ENCODE measurements at regions not wholly inside any gene's neighbourhood (a gene's known extent, or its start where the extent isn't known, plus 50 kb on each side); places are given as distances from the start of the nearest gene placed in this dataset.
"Not testable (repeated sequence)": the region's sequence is repeated elsewhere in the genome, so short reads cannot be mapped to it uniquely, and the experiment has no call there.

DNA sequence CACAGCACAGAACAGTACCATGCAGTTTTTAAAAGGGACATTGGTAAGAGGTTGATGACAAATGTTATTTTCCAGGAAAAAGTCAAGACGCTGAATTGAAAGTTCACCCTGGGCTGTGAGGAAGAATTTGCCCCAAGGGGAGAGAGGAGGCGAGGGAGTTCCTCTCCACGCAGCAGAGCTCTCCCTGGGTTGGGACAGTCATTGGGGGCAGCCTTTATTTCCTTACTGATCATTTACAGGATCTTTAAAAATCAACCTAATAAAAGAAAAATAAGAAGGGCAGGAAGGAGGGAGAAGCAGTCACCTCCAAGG lies 49.9 kb upstream of the WNT7B start:
- no peak for DNase-seq (ENCODE audit: low read depth in 2 of 2)

DNA sequence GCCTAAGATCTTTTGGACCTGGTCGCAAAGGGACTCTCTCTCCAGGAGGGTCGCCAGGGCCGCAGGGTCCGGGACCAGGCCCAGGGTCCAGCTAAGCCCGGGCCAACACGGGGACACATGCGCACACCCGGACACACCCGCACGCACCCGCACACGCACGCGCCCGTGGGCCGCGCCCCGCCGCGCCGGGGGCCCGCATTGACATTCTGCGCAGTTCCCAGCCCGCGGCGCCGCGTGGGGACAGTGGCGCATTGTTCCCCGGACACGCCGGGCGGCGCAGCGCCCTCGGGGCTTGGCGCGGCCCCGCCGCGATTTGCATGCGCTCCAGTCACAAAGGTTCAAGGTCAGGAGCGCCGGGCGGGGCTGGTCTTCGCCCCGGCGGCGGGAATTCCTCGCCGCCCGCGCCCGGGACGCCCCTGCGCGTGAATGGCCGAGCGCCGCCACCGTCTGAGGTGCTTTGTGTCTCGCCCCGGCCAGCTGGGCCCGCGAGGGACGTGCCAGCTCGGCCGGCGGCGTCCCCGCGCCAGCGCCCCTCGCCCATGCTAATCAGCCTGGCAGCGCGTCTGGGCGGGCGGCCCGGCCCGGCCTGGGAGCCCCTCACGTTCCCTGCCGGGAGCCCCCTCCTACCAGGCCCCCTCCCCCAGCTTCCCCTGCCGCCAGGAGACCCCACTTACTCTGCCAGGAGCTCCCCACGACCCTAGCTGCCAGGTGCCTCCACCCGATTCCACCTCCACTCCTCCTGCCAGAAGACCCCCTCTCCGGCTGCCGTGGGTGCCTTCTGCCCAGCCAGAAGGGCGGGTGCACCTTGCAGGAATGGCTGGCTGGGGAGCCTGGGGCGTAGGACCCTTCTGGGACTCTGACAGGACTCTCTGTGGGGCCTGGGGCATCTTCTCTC lies 50.5 kb upstream of the WNT7B start:
- DNase-seq (ENCODE audit: low read depth in 2 of 2): no peak

- DNase-seq (ENCODE audit: low read depth in 2 of 2): no peak
These were observed 51.4 kb upstream of the WNT7B start for GRCh38 chr22:46028106-46028991.

- DNase-seq (ENCODE audit: low read depth in 2 of 2): no peak
These were observed 52.1 kb upstream of the WNT7B start for GRCh38 chr22:46029036-46029435.

DNA sequence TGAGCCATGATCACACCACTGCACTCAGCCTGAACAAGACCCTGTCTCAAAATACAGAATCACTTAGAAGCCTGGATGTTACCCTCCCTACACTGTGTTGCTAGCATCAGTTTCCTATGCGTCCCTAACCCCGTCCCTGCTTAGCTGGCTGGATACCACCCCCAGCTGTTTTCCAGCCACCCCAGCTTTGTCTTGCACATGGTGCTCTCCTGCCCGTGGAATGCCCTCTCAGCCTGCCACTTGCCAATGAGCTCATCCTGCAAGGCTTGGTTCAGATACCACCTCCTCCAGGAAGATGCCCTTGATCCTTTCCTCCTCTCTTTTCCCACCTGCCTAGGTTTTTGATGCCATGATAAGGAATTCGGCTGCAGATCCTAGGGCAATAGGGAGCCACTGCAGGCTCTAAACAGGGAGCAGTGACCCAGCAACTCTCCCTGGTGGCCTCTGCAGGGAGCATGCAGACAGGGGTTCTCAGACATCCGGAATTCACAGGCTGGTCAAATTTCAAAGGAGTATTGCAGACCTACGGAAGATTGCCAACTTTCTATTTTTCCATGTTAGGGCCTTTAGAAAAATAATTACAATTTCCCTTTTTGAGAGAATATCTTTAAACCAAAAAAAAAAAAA lies 52.7 kb upstream of the WNT7B start:
- DNase-seq (ENCODE audit: low read depth in 2 of 2): no peak

GRCh38 chr22:46030231-46030880 lies 53.4 kb upstream of the WNT7B start:
- no peak for DNase-seq (ENCODE audit: low read depth in 2 of 2)

GRCh38 chr22:46031066-46031465 lies 54.1 kb upstream of the WNT7B start:
- no peak for DNase-seq (ENCODE audit: low read depth in 2 of 2)

- DNase-seq (ENCODE audit: low read depth in 2 of 2): no peak
These were observed 54.6 kb upstream of the WNT7B start for GRCh38 chr22:46031557-46031956.

GRCh38 chr22:46031965-46032851 lies 55.2 kb upstream of the WNT7B start:
- no peak for DNase-seq (ENCODE audit: low read depth in 2 of 2)

DNA sequence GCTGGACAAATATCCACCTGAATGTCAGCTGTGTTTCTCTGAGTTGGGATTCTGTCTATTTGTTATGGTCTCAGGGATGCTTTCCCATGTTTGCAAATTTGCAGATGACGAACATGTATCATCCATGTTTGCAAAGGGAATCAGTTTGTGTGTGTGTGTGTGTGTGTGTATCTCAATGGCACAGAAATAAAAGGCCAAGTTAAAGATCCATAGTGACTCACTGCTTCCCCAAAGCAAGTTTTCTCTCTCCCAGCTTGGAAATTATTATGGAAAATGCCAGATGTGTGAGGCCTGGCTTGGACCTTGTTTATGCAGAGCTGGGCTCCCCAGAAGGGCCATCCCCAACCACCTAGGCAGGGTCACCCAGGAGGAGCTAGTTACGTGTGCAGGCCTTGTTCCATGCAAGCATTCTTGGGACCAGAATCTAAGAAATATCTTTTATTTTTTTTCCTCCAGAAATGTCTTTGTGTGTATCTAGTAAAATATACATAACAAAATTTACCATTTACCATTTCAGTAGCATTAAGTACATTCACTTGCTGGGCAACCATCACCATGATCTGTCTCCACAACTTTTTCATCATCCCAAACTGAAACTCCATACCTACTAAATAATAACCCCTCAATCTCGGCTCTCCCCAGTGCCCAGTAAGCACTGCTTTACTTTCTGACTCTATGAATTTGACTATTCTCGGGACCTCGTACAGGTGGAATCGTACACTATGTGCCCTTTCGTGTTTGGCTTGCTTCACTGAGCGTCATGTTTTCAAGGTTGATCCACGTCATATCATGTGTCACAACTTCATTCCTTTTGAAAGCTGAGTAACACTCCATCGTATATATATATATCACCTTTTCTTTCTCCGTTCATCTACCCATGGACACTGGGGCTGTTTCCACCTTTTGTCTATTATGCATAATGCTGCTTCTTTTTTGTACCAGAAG lies 56.6 kb upstream of the WNT7B start:
- no peak for DNase-seq (ENCODE audit: low read depth in 2 of 2)

GRCh38 chr22:46034480-46034879 lies 57.5 kb upstream of the WNT7B start:
- not testable (repeated sequence) for DNase-seq (ENCODE audit: low read depth in 2 of 2)

GRCh38 chr22:46035380-46035741 lies 58.4 kb upstream of the WNT7B start:
- DNase-seq (ENCODE audit: low read depth in 2 of 2): no peak

DNA sequence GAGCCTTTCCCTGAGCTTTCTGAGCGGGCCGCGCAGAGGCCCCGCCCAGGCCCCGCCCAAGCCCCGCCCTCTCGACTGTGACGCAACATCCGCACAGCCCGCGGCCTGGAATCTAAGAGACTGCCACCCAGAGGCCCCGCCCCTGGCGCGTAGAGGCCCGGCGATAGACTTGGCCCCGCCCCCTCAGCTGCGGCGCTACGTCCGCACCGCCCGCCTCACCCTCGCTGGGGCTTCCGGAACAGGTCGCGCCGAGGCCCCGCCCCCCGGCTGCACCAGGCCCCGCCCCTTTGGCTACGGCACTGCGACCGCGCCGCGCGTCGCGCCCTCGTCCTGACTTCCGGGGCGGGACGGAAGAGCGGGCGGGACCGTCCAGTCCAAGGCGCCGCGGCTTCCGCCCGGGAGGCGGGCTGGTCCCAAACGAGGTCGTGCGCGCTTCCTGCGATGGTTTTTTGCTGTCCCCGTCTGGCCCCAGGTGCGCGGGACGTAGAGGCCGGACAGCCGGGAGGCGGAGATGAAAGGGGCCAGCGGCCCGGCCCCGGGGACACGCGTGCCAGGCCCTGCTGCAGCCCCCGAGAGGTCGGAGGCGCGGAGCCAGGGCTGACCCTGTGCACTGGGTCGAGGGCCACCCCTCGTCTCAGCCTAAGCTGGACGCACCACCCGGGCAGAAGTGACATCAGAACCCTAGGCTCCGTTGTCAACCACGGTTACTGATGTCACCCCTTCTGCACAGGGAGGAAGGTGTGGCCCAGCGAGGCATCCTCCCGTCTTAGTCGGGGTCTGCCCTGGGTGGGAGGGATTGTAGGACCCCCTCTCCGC lies 59.0 kb upstream of the WNT7B start:
- peak; percentile 100 for DNase-seq (ENCODE audit: low read depth in 2 of 2)

- DNase-seq (ENCODE audit: low read depth in 2 of 2): no peak
These were observed 59.8 kb upstream of the WNT7B start for GRCh38 chr22:46036558-46037408.

GRCh38 chr22:46038174-46038487 lies 61.2 kb upstream of the WNT7B start:
- no peak for DNase-seq (ENCODE audit: low read depth in 2 of 2)

DNA sequence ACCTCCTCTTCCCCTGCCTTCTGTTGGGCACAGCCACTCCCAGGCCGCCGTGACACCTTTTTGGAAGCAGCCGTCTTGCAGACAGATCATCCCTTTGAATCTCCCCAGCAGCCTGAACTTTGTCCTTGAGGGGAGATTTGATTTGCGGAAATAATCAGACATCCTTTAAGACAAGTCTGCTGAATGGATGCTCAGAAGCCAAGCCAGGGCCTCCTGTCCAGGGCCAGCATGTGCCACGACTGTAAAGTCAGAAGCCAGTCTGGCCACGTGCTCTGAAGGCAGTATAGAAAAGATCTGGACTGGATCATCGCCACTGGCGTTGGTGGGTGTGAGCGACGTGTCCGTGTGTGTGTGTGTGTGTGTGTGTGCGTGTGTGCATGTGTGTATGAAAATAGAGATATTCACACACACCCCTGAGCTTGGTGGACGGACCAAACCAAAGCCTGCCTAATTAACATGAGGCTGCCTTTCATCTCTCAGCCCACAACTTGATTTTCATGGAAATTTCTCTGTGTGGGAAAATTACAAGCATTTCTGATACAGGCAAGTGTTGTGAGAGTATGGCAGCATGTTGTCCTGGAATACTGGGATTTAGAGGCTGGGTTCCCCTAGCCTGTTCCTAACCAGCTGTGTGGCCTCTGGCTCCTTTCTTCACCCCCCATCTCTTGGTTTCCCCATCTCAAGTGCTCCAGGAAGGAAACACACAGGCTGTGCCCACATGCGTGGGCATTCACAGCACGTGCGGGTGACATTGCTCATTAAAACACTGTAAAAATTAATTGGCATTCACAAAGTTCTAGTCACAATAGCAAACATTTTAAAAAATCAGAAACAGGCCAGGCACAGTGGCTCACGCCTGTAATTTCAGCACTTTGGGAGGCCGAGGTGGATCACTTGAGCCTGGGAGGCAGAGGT lies 61.8 kb upstream of the WNT7B start:
- DNase-seq (ENCODE audit: low read depth in 2 of 2): no peak

DNA sequence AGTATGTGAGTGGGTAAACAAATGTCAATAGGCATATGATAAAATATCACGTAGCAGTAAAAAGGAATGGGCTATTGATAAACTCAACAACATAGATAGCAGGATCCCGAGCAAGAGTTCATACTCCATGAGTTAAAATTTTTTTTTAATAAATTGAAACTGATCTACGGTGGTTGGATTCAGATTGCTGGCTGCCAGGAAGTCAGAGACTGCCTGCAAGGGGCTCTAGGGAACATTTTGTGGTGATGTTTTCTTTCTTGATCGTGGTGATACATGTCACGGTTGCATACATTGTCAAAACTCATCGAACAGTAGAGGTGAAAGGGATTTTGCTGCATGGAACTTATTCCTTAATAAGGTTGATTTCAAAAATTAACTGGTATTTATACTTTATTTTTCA lies 62.6 kb upstream of the WNT7B start:
- no peak for DNase-seq (ENCODE audit: low read depth in 2 of 2)
